NB4 (cell line): ENCODE measurements at regions not wholly inside any gene's neighbourhood (a gene's known extent, or its start where the extent isn't known, plus 50 kb on each side); places are given as distances from the start of the nearest gene placed in this dataset.
"Not testable (repeated sequence)": the region's sequence is repeated elsewhere in the genome, so short reads cannot be mapped to it uniquely, and the experiment has no call there.

Experiments used
- MYC ChIP-seq: IDR thresholded peaks from 2 replicates; pipeline ENCODE4 v1.6.1; 2011; ENCODE audit warnings: low read depth, low read length
- POLR2A ChIP-seq: IDR thresholded peaks from 2 replicates; pipeline ENCODE4 v1.6.1; 2011; ENCODE audit warnings: mild to moderate bottlenecking; ENCODE audit not compliant: insufficient read length; ENCODE audit errors: extremely low read depth
- TF ChIP-seq, protein P1 (sequence below): IDR thresholded peaks from one replicate; pipeline ENCODE4 v1.5.1; 2012; ENCODE audit warnings: low read depth, low read length
- TF ChIP-seq, protein P2 (sequence below): IDR thresholded peaks from 2 replicates; pipeline ENCODE4 v1.6.1; 2011; ENCODE audit warnings: low read depth, low read length

DNA sequence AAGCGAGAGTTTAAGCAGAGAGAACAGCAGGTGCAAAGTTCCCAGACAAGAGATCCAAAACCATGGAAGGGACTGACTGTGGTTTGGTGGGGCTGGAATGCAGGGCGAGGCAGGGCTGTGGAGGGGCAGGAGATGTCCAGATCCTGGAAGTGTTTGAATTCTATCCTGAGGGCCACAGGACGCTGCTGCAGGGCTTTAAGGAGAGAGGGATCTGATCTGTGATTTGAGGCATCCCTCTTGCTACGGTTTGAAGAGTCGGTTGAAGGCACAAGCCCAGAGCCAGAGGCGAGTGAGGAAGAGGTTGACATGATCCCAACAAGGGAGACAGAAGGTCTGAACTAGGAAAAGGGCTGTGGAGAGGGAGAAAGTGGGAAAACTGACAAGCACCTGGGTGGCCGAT is 209.9 kb upstream of the IRF2BP2 start:
- TF ChIP-seq, protein P1, sequence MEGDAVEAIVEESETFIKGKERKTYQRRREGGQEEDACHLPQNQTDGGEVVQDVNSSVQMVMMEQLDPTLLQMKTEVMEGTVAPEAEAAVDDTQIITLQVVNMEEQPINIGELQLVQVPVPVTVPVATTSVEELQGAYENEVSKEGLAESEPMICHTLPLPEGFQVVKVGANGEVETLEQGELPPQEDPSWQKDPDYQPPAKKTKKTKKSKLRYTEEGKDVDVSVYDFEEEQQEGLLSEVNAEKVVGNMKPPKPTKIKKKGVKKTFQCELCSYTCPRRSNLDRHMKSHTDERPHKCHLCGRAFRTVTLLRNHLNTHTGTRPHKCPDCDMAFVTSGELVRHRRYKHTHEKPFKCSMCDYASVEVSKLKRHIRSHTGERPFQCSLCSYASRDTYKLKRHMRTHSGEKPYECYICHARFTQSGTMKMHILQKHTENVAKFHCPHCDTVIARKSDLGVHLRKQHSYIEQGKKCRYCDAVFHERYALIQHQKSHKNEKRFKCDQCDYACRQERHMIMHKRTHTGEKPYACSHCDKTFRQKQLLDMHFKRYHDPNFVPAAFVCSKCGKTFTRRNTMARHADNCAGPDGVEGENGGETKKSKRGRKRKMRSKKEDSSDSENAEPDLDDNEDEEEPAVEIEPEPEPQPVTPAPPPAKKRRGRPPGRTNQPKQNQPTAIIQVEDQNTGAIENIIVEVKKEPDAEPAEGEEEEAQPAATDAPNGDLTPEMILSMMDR: not testable (repeated sequence)
- TF ChIP-seq POLR2A, MYC: not testable (repeated sequence)
- TF ChIP-seq, protein P2, sequence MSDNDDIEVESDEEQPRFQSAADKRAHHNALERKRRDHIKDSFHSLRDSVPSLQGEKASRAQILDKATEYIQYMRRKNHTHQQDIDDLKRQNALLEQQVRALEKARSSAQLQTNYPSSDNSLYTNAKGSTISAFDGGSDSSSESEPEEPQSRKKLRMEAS: not testable (repeated sequence)
